Liver (tissue), 8 donors: ENCODE measurements at regions not wholly inside any gene's neighbourhood (a gene's known extent, or its start where the extent isn't known, plus 50 kb on each side); places are given as distances from the start of the nearest gene placed in this dataset.

Source experiments
- DNase-seq: peaks from one replicate; pipeline ENCODE4 v3.0.0-alpha.2; 2017; ENCODE audit warnings: low spot score
- H3K27ac ChIP-seq, 2 donors: one replicate each; pipeline ENCODE4 v1.7.0; 2013; ENCODE audit warnings: inconsistent platforms in 2 of 2, low read length in 2 of 2, control low read depth in 1 of 2, low read depth in 1 of 2, mild to moderate bottlenecking in 1 of 2
- H3K27me3 ChIP-seq, 4 donors: one replicate each; pipeline versions ENCODE4 v1.6.1 to v1.7.0; 2013; ENCODE audit warnings: low read length in 3 of 4, inconsistent platforms in 1 of 4, mild to moderate bottlenecking in 1 of 4, moderate library complexity in 1 of 4; ENCODE audit not compliant: control insufficient read depth in 4 of 4, insufficient read depth in 4 of 4
- H3K36me3 ChIP-seq, 4 donors: one replicate each; pipeline versions ENCODE4 v1.6.1 to v1.7.0; 2013; ENCODE audit warnings: low read length in 3 of 4, mild to moderate bottlenecking in 3 of 4, low read depth in 1 of 4, moderate library complexity in 1 of 4; ENCODE audit not compliant: control insufficient read depth in 4 of 4, insufficient read depth in 3 of 4
- H3K4me1 ChIP-seq, 4 donors: one replicate each; pipeline versions ENCODE4 v1.6.1 to v1.7.0; 2013; ENCODE audit warnings: low read length in 3 of 4, mild to moderate bottlenecking in 3 of 4, moderate library complexity in 1 of 4; ENCODE audit not compliant: control insufficient read depth in 4 of 4, insufficient read depth in 4 of 4
- H3K4me3 ChIP-seq, 3 donors: one replicate each; pipeline versions ENCODE4 v1.6.1 to v1.7.0; 2013; ENCODE audit warnings: low read length in 3 of 3, control low read depth in 1 of 3, low read depth in 1 of 3, mild to moderate bottlenecking in 1 of 3
- H3K9ac ChIP-seq, 2 donors: one replicate each; pipeline ENCODE4 v1.7.0; 2013; ENCODE audit warnings: low read length in 2 of 2, mild to moderate bottlenecking in 2 of 2, moderate library complexity in 2 of 2, control low read depth in 1 of 2, low read depth in 1 of 2
- H3K9me3 ChIP-seq, 4 donors: one replicate each; pipeline versions ENCODE4 v1.6.1 to v1.7.0; 2013; ENCODE audit warnings: low read length in 3 of 4; ENCODE audit not compliant: control insufficient read depth in 4 of 4
- ATF3 ChIP-seq: IDR thresholded peaks from 2 replicates; pipeline ENCODE4 v1.6.1; 2016; ENCODE audit warnings: antibody characterized with exemption
- CTCF ChIP-seq: fragments of 150-350 bp; IDR thresholded peaks from 2 replicates; pipeline ENCODE4 v1.5.1; 2017; ENCODE audit warnings: improper control_type of control experiment, low read depth, low read length; ENCODE audit not compliant: missing input control
- EGR1 ChIP-seq, 2 donors: IDR thresholded peaks; 2 replicates each; pipeline ENCODE4 v1.6.1; 2016 to 2018; ENCODE audit warnings: antibody characterized with exemption in 2 of 2, low read depth in 2 of 2
- FOXA1 ChIP-seq: IDR thresholded peaks from 2 replicates; pipeline ENCODE4 v1.6.1; 2016; ENCODE audit warnings: antibody characterized with exemption
- FOXA2 ChIP-seq: IDR thresholded peaks from 2 replicates; pipeline ENCODE4 v1.6.1; 2016; ENCODE audit warnings: antibody characterized with exemption
- GABPA ChIP-seq, 2 donors: IDR thresholded peaks in 1 of 2; conservative IDR thresholded peaks in 1 of 2; 2 replicates each; pipeline ENCODE4 v1.6.1; 2016; ENCODE audit warnings: antibody characterized with exemption in 2 of 2, mild to moderate bottlenecking in 1 of 2, moderate library complexity in 1 of 2
- HNF4A ChIP-seq, 2 donors: conservative IDR thresholded peaks; 2 replicates each; pipeline ENCODE4 v1.6.1; 2016; ENCODE audit warnings: antibody characterized with exemption in 2 of 2, mild to moderate bottlenecking in 2 of 2
- JUND ChIP-seq, 2 donors: IDR thresholded peaks; 2 replicates each; pipeline ENCODE4 v1.6.1; 2016; ENCODE audit warnings: antibody characterized with exemption in 2 of 2
- MAX ChIP-seq: IDR thresholded peaks from 2 replicates; pipeline ENCODE4 v1.6.1; 2016; ENCODE audit warnings: antibody characterized with exemption
- NR2F2 ChIP-seq: IDR thresholded peaks from 2 replicates; pipeline ENCODE4 v1.6.1; 2016; ENCODE audit warnings: antibody characterized with exemption
- REST ChIP-seq: IDR thresholded peaks from 2 replicates; pipeline ENCODE4 v1.6.1; 2016; ENCODE audit warnings: antibody characterized with exemption, mild to moderate bottlenecking
- RXRA ChIP-seq, 2 donors: IDR thresholded peaks; 2 replicates each; pipeline ENCODE4 v1.6.1; 2017 to 2018; ENCODE audit warnings: antibody characterized with exemption in 2 of 2, mild to moderate bottlenecking in 1 of 2
- SP1 ChIP-seq: IDR thresholded peaks from 2 replicates; pipeline ENCODE4 v1.6.1; 2018; ENCODE audit warnings: antibody characterized with exemption, mild to moderate bottlenecking
- YY1 ChIP-seq: IDR thresholded peaks from 2 replicates; pipeline ENCODE4 v1.6.1; 2016; ENCODE audit warnings: antibody characterized with exemption, mild to moderate bottlenecking
- ZBTB33 ChIP-seq: IDR thresholded peaks from 2 replicates; pipeline ENCODE4 v1.6.1; 2016; ENCODE audit warnings: antibody characterized with exemption
- WGBS: extraction: QIAGEN DNeasy Blood & Tissue Kit; methylation state at CpG from one replicate; pipeline ENCODE4 v1.1.7; 2013; 5-methylcytosine and 5-hydroxymethylcytosine counted together
- donor health status: healthy.
- donor health status: healthy.
- donor health status: healthy.
- donor health status: healthy.
- donor health status: healthy.

GRCh38 chr3:82633319-82633718 is 871.9 kb upstream of the GBE1 start:
- Histone ChIP-seq H3K36me3 (no peaks in the 10 kb centered on the region), H3K9ac (no peak overlapping the region), H3K4me3 (no peak overlapping the region), H3K9me3 (no peaks in the 10 kb centered on the region), H3K27me3 (no peaks in the 10 kb centered on the region), H3K4me1 (no peaks in the 10 kb centered on the region), H3K27ac (no peak overlapping the region)
- DNase-seq, result no peak
- WGBS, result 40% methylated on average over 1 of the region's 1 CpG
- TF ChIP-seq HNF4A (conservative IDR thresholded peaks at IDR 0.05), result peak in 1 of 2 donors; percentile 17
- TF ChIP-seq CTCF, result no peak
- no peak for TF ChIP-seq MAX
- no peak for TF ChIP-seq EGR1 (IDR thresholded peaks at IDR 0.05; ENCODE audit: low read depth in 2 of 2)

GRCh38 chr3:82629937-82630336 is 868.5 kb upstream of the GBE1 start:
- H3K27me3 ChIP-seq, result no peaks in the 10 kb centered on the region
- no peaks in the 10 kb centered on the region for H3K4me1 ChIP-seq
- TF ChIP-seq NR2F2, result no peak
- TF ChIP-seq FOXA1, result no peak
- TF ChIP-seq ATF3, result no peak
- TF ChIP-seq REST, result no peak
- no peak for TF ChIP-seq EGR1 (IDR thresholded peaks at IDR 0.05; ENCODE audit: low read depth in 2 of 2)
- TF ChIP-seq ZBTB33, result no peak
- TF ChIP-seq RXRA (IDR thresholded peaks at IDR 0.05), result no peak
- TF ChIP-seq SP1, result no peak
- TF ChIP-seq MAX, result no peak
- no peak for TF ChIP-seq YY1
- TF ChIP-seq GABPA (IDR thresholded peaks at IDR 0.05 in 1 of 2, conservative IDR thresholded peaks at IDR 0.05 in 1 of 2), result no peak
- TF ChIP-seq HNF4A (conservative IDR thresholded peaks at IDR 0.05), result no peak
- TF ChIP-seq FOXA2, result no peak
- TF ChIP-seq CTCF, result no peak
- no peak for TF ChIP-seq JUND (IDR thresholded peaks at IDR 0.05)
- DNase-seq, result no peak
- no peak overlapping the region for H3K9ac ChIP-seq
- no peaks in the 10 kb centered on the region for H3K36me3 ChIP-seq
- WGBS, result 82% methylated on average over 3 of the region's 3 CpGs
- H3K9me3 ChIP-seq, result no peaks in the 10 kb centered on the region
- H3K27ac ChIP-seq, result no peak overlapping the region
- no peak overlapping the region for H3K4me3 ChIP-seq
